ENCODE measurements at regions not wholly inside any gene's neighbourhood (a gene's known extent, or its start where the extent isn't known, plus 50 kb on each side); places are given as distances from the start of the nearest gene placed in this dataset.
A peak's percentile ranks its signal among the peaks of the same experiment; 100 is the strongest.

DNA sequence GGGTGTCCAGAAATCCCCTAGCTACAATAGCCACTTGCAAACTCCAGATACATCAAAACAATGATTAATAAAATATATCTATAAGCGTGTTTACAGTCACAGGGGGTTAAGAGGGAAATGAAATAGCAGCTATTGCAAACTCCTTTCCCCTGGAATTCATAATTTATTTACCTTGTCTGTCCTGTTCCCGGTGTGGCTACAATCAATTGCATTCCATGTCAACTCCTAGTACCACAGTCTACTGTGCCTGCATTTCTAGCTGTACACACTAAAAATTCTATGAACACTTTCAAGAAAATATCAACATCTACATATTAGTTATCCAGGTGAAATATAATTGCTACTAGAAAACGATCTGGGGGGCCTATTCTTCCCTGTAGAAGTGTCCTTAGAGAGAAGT lies 217.6 kb downstream of the ELAVL2 start:
- no peak overlapping the region for H3K27ac ChIP-seq
- ATAC-seq (no peak), DNase-seq (no peak)
- peaks cover 0 to 8% (median 0%) of the 10 kb centered on the region in 9 donors for H3K4me1 ChIP-seq
- TF ChIP-seq CTCF (IDR thresholded peaks at IDR 0.05) = no peak
- 73% methylated on average over 3 of the region's 3 CpGs for WGBS, 2 donors
- H3K9me3 ChIP-seq = no peaks in the 10 kb centered on the region
- intact Hi-C loops (cut with DNase I) = loop anchor here in 1 of 10 donors (10.0 kb wide), 1 partner anchor 56 kb away; no protein-coding TSS in a partner anchor
- H3K4me3 ChIP-seq = no peak overlapping the region
- H3K27me3 ChIP-seq = no peaks in the 10 kb centered on the region
- no peaks in the 10 kb centered on the region for H3K36me3 ChIP-seq

GRCh38 chr9:23611869-23612268 lies 214.2 kb downstream of the ELAVL2 start:
- no peak for DNase-seq
- Histone ChIP-seq H3K27me3 (no peaks in the 10 kb centered on the region), H3K4me3 (no peak overlapping the region), H3K9me3 (no peaks in the 10 kb centered on the region), H3K36me3 (no peaks in the 10 kb centered on the region), H3K27ac (no peak overlapping the region), H3K4me1 (peaks cover 0 to 8% (median 0%) of the 10 kb centered on the region in 9 donors)
- no peak for TF ChIP-seq CTCF (IDR thresholded peaks at IDR 0.05)
- no peak for ATAC-seq
- 49 to 61% methylated on average over 3 of the region's 3 CpGs for WGBS, 2 donors
- intact Hi-C loops (cut with DNase I) = no loop called here

GRCh38 chr9:23615569-23615968 lies 210.5 kb downstream of the ELAVL2 start:
- H3K36me3 ChIP-seq = no peaks in the 10 kb centered on the region
- no peaks in the 10 kb centered on the region for H3K27me3 ChIP-seq
- H3K4me1 ChIP-seq = peaks cover 0 to 8% (median 0%) of the 10 kb centered on the region in 9 donors
- H3K9me3 ChIP-seq = no peaks in the 10 kb centered on the region
- no peak for DNase-seq
- no peak overlapping the region for H3K27ac ChIP-seq
- no peak overlapping the region for H3K4me3 ChIP-seq
- 87 to 88% methylated on average over 6 of the region's 6 CpGs for WGBS, 2 donors
- TF ChIP-seq CTCF (IDR thresholded peaks at IDR 0.05) = no peak
- no peak for ATAC-seq
- intact Hi-C loops (cut with DNase I) = no loop called here

- peaks cover 0 to 9% (median 0%) of the 10 kb centered on the region in 9 donors for H3K4me1 ChIP-seq
- intact Hi-C loops (cut with DNase I) = loop anchor here in 1 of 10 donors (10.0 kb wide), 1 partner anchor 126 kb away; no protein-coding TSS in a partner anchor
- no peak for TF ChIP-seq CTCF (IDR thresholded peaks at IDR 0.05)
- WGBS, 2 donors = 91 to 92% methylated on average over 2 of the region's 2 CpGs
- H3K27ac ChIP-seq = peak overlapping the region in 4 of 10 donors; percentile 21 to 72 (median 62)
- H3K9me3 ChIP-seq = no peaks in the 10 kb centered on the region
- no peak overlapping the region for H3K4me3 ChIP-seq
- ATAC-seq (no peak), DNase-seq (no peak)
- H3K36me3 ChIP-seq = no peaks in the 10 kb centered on the region
- no peaks in the 10 kb centered on the region for H3K27me3 ChIP-seq
These were observed 204.9 kb downstream of the ELAVL2 start for GRCh38 chr9:23621188-23621587.

All from heart right ventricle (tissue), 16 donors.